Adrenal gland (tissue), 9 donors: ENCODE measurements at regions not wholly inside any gene's neighbourhood (a gene's known extent, or its start where the extent isn't known, plus 50 kb on each side); places are given as distances from the start of the nearest gene placed in this dataset.

Source experiments
- DNase-seq, 7 donors: peaks; one replicate each; pipeline ENCODE4 v3.0.0-alpha.2; 2019 to 2020
- H3K27ac ChIP-seq, 5 donors: fragments of 200-600 bp; sonication (generic) in 4 of 5; 1 replicate in 3 of 5; 2 replicates in 2 of 5; pipeline versions ENCODE4 v1.5.1 to v1.8.0; 2016 to 2020; ENCODE audit warnings: mild to moderate bottlenecking in 1 of 5
- H3K27me3 ChIP-seq: fragments of 200-600 bp; 2 replicates; pipeline ENCODE4 v1.8.0; 2021
- H3K36me3 ChIP-seq, 2 donors: fragments of 200-600 bp; replicated peaks in 1 of 2; 1 replicate in 1 of 2; 2 replicates in 1 of 2; pipeline versions ENCODE4 v1.5.1 to v1.8.0; 2018 to 2022
- H3K4me1 ChIP-seq, 2 donors: fragments of 200-600 bp; replicated peaks in 1 of 2; 1 replicate in 1 of 2; 2 replicates in 1 of 2; pipeline versions ENCODE4 v1.5.1 to v1.8.0; 2018 to 2021
- H3K4me3 ChIP-seq, 4 donors: fragments of 200-600 bp; sonication (generic) in 3 of 4; one replicate each; pipeline ENCODE4 v1.5.1; 2016 to 2018
- H3K9me3 ChIP-seq, 3 donors: fragments of 200-600 bp; sonication (generic) in 1 of 3; replicated peaks in 1 of 3; 1 replicate in 2 of 3; 2 replicates in 1 of 3; pipeline versions ENCODE4 v1.5.1 to v1.8.0; 2016 to 2021
- CTCF ChIP-seq, 6 experiments: fragments of 450-650 bp in 4 of 6; fragments of 200-600 bp in 2 of 6; sonication (generic) in 1 of 6; IDR thresholded peaks; 1 replicate in 5 of 6; 2 replicates in 1 of 6; pipeline versions ENCODE4 v1.5.1 to v1.8.0; 2016 to 2021; ENCODE audit warnings: antibody characterized with exemption in 6 of 6, mild to moderate bottlenecking in 2 of 6, moderate library complexity in 1 of 6
- POLR2A ChIP-seq, 2 donors: fragments of 450-650 bp; IDR thresholded peaks; one replicate each; pipeline ENCODE4 v1.6.1; 2017; ENCODE audit warnings: antibody characterized with exemption in 2 of 2, mild to moderate bottlenecking in 2 of 2, moderate library complexity in 1 of 2
- WGBS, 4 donors: extraction: QIAGEN DNeasy Blood & Tissue Kit in 2 of 4; methylation state at CpG; one replicate each; pipeline versions ENCODE4 v1.1.5 to v1.1.7; 2013 to 2017; 5-methylcytosine and 5-hydroxymethylcytosine counted together
- intact Hi-C, 2 donors: fragments of 100-400 bp; cut with DNase I; formaldehyde crosslinking; loops; one replicate each; pipeline versions ENCODE4 v1.14.1 to v1.15.0; 2022 to 2023
- donor health status: healthy with polysubstance abuse.
- donor health status: Bipolar disorder and iron deficiency.
- donor health status: DM: yes; HTN: yes; CAD: no.
- donor health status: DM: no; HTN: no; CAD: no.
- donor health status: DM: no; HTN: no; CAD: no.

GRCh38 chr4:117210551-117210950 lies 125.2 kb upstream of the TRAM1L1 start:
- H3K9me3 ChIP-seq: no peaks in the 10 kb centered on the region
- DNase-seq: no peak
- 70 to 100% (median 84%) methylated on average over 1 of the region's 1 CpG for WGBS, 4 donors
- no peaks in the 10 kb centered on the region for H3K27me3 ChIP-seq
- H3K36me3 ChIP-seq: no peaks in the 10 kb centered on the region
- no peak overlapping the region for H3K4me3 ChIP-seq
- no peak overlapping the region for H3K27ac ChIP-seq
- H3K4me1 ChIP-seq: no peaks in the 10 kb centered on the region
- TF ChIP-seq POLR2A (IDR thresholded peaks at IDR 0.05) (no peak), CTCF (IDR thresholded peaks at IDR 0.05) (no peak)
- intact Hi-C loops: no loop called here

GRCh38 chr4:117224256-117224655 lies 138.9 kb upstream of the TRAM1L1 start:
- no peak overlapping the region for H3K4me3 ChIP-seq
- TF ChIP-seq CTCF (IDR thresholded peaks at IDR 0.05) (no peak), POLR2A (IDR thresholded peaks at IDR 0.05) (no peak)
- no peak overlapping the region for H3K27ac ChIP-seq
- no peaks in the 10 kb centered on the region for H3K36me3 ChIP-seq
- DNase-seq: no peak
- intact Hi-C loops: no loop called here
- 74 to 80% (median 76%) methylated on average over 5 of the region's 5 CpGs for WGBS, 4 donors
- no peaks in the 10 kb centered on the region for H3K9me3 ChIP-seq
- no peaks in the 10 kb centered on the region for H3K27me3 ChIP-seq
- H3K4me1 ChIP-seq: no peaks in the 10 kb centered on the region

GRCh38 chr4:117225471-117225870 lies 140.1 kb upstream of the TRAM1L1 start:
- intact Hi-C loops: no loop called here
- no peak overlapping the region for H3K27ac ChIP-seq
- H3K27me3 ChIP-seq: no peaks in the 10 kb centered on the region
- no peak for DNase-seq
- no peaks in the 10 kb centered on the region for H3K9me3 ChIP-seq
- no peaks in the 10 kb centered on the region for H3K36me3 ChIP-seq
- H3K4me1 ChIP-seq: no peaks in the 10 kb centered on the region
- no peak for TF ChIP-seq CTCF (IDR thresholded peaks at IDR 0.05)
- no peak for TF ChIP-seq POLR2A (IDR thresholded peaks at IDR 0.05)
- no peak overlapping the region for H3K4me3 ChIP-seq
- 14 to 23% (median 19%) methylated on average over 3 of the region's 3 CpGs for WGBS, 4 donors

DNA sequence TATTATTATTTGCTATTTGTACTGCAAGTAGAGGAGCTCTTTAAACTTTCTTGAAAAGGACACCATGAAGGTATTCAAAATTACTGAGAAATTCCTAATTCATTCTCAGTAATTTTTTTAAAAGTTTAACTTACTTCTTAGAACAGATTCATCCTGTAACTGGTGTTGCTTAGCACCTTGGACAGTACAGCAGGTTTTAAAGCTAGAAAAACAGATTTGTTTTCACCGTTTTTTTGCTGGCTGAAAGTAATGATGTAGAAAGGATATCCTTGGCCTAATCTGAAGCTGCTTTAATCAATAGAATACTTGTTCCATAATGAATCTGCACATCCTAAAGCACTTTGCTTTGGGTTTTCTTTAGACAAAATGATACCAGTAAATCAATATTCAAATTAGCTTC lies 142.5 kb upstream of the TRAM1L1 start:
- H3K4me1 ChIP-seq: no peaks in the 10 kb centered on the region
- TF ChIP-seq CTCF (IDR thresholded peaks at IDR 0.05) (no peak), POLR2A (IDR thresholded peaks at IDR 0.05) (no peak)
- intact Hi-C loops: no loop called here
- DNase-seq: no peak
- H3K9me3 ChIP-seq: no peaks in the 10 kb centered on the region
- H3K36me3 ChIP-seq: no peaks in the 10 kb centered on the region
- no peak overlapping the region for H3K27ac ChIP-seq
- H3K4me3 ChIP-seq: no peak overlapping the region
- H3K27me3 ChIP-seq: no peaks in the 10 kb centered on the region
- WGBS, 4 donors: 30 to 67% (median 38%) methylated on average over 1 of the region's 1 CpG
